ENCODE measurements at regions not wholly inside any gene's neighbourhood (a gene's known extent, or its start where the extent isn't known, plus 50 kb on each side); places are given as distances from the start of the nearest gene placed in this dataset.

- Histone ChIP-seq H3K4me1 (ENCODE audit: control insufficient read depth, insufficient read depth, low read length) (no peaks in the 10 kb centered on the region), H3K4me2 (ENCODE audit: low read depth, low read length) (no peak overlapping the region), H2AK9ac (replicated peaks; ENCODE audit: low read depth, low read length, poor library complexity) (no peak overlapping the region), H3K56ac (ENCODE audit: extremely low read depth, insufficient read depth, low read length) (no peak overlapping the region), H2BK120ac (ENCODE audit: low read depth, low read length) (no peak overlapping the region), H2BK15ac (ENCODE audit: low read depth, low read length) (no peak overlapping the region), H2AFZ (replicated peaks; ENCODE audit: low read length, poor library complexity) (no peak overlapping the region), H3K79me1 (ENCODE audit: low read depth in 1 of 2, low read length in 2 of 2) (no peaks in the 10 kb centered on the region), H3K27ac (ENCODE audit: insufficient read depth, low read length) (no peak overlapping the region), H3K14ac (replicated peaks; ENCODE audit: low read depth, low read length) (no peak overlapping the region), H2AK5ac (ENCODE audit: low read depth, low read length) (no peak overlapping the region), H3K23ac (ENCODE audit: low read depth, low read length) (no peak overlapping the region), H2BK5ac (ENCODE audit: low read depth, low read length, poor library complexity, severe bottlenecking) (no peak overlapping the region), H3K36me3 (ENCODE audit: control insufficient read depth, insufficient read depth, low read length) (no peaks in the 10 kb centered on the region), H3K4me3 (ENCODE audit: insufficient read depth, low read depth, low read length) (no peak overlapping the region), H3K9me1 (ENCODE audit: insufficient read depth, low read length) (no peaks in the 10 kb centered on the region), H3K9ac (ENCODE audit: low read depth, low read length) (no peak overlapping the region), H4K91ac (ENCODE audit: insufficient read depth, low read depth, low read length) (no peak overlapping the region), H4K5ac (ENCODE audit: low read depth, low read length) (no peak overlapping the region), H4K8ac (ENCODE audit: low read depth in 2 of 2, low read length in 2 of 2) (no peak overlapping the region), H3K27me3 (ENCODE audit: control insufficient read depth, insufficient read depth, low read length) (no peaks in the 10 kb centered on the region; the same call in 1 of the 2 replicates), H4K20me1 (ENCODE audit: insufficient read depth, low read length) (no peaks in the 10 kb centered on the region), H2BK20ac (ENCODE audit: low read depth, low read length) (no peak overlapping the region), H3K4ac (ENCODE audit: low read depth, low read length) (no peak overlapping the region), H3K9me3 (ENCODE audit: control insufficient read depth, insufficient read depth, low read length) (no peaks in the 10 kb centered on the region), H3K18ac (ENCODE audit: low read depth, low read length) (no peak overlapping the region)
- POLR2A ChIA-PET (ENCODE audit: unreplicated experiment), result no interaction called here
- no TSS peak for BruUV-seq (replicated peaks)
- CTCF ChIA-PET, result no interaction called here
- DNase-seq (no peak), ATAC-seq (ENCODE audit: low read depth) (no peak)
- in situ Hi-C loops (cut with MboI; ENCODE audit: low sequenced_read_pairs) (no loop called here), intact Hi-C loops (cut with micrococcal nuclease) (no loop called here), dilution Hi-C loops (cut with HindIII; ENCODE audit: low sequenced_read_pairs, unreplicated experiment) (no loop called here)
- no CpG with 5 or more reads among the region's 2 CpGs for WGBS, 2 experiments (ENCODE audit: extremely low coverage in 2 of 2, insufficient read length in 1 of 2)
- no peak for TF ChIP-seq BHLHE40 (IDR thresholded peaks at IDR 0.05; ENCODE audit: low read depth, low read length)
- TF ChIP-seq MAFK (IDR thresholded peaks at IDR 0.05; ENCODE audit: low read depth, low read length), result no peak
- no peak for TF ChIP-seq POLR2A (IDR thresholded peaks at IDR 0.05; ENCODE audit: low read depth, low read length)
- TF ChIP-seq RCOR1 (IDR thresholded peaks at IDR 0.05; ENCODE audit: insufficient replicate concordance, low read length), result no peak
- TF ChIP-seq MXI1 (IDR thresholded peaks at IDR 0.05; ENCODE audit: borderline replicate concordance, low read depth, low read length), result no peak
- no peak for TF ChIP-seq RAD21 (IDR thresholded peaks at IDR 0.05; ENCODE audit: low read length)
These were observed 219.0 kb upstream of the NRIP1 start for GRCh38 chr21:15283789-15284188.

All from IMR-90 (cell line).